GM12878 (cell line): ENCODE measurements at regions not wholly inside any gene's neighbourhood (a gene's known extent, or its start where the extent isn't known, plus 50 kb on each side); places are given as distances from the start of the nearest gene placed in this dataset.

ENCODE experiments used
- ATAC-seq: fragments of 200-7000 bp; cut with Tn5 transposase; 3 replicates; pipeline ENCODE4 v1.9.1; 2020; ENCODE audit warnings: mild to moderate bottlenecking, moderate library complexity
- BruUV-seq: library from RNA; stranded (reverse); fragments of 400-500 nt; replicated peaks from 2 replicates; lab custom pipeline; 2021; lab: Mats Ljungman, UMichigan
- CTCF ChIA-PET: fragments of 300-600 bp; sonication (Branson Sonifier 250); formaldehyde crosslinking; extraction: SDS; loops from one replicate; lab custom pipeline; 2021; ENCODE audit warnings: inconsistent platforms; lab: Yijun Ruan, JAX
- POLR2A ChIA-PET: fragments of 350-600 bp; formaldehyde crosslinking; extraction: SDS; loops from one replicate; lab custom pipeline; 2021; ENCODE audit warnings: inconsistent platforms; lab: Charles Lee
- RAD21 ChIA-PET: fragments of 300-600 bp; sonication (Branson Sonifier 250); formaldehyde crosslinking; loops from one replicate; lab custom pipeline; 2023; ENCODE audit warnings: antibody characterized with exemption; ENCODE audit not compliant: unreplicated experiment; lab: Charles Lee
- SMC1A ChIA-PET: fragments of 300-600 bp; sonication (Branson Sonifier 250); formaldehyde crosslinking; loops from one replicate; lab custom pipeline; 2023; ENCODE audit not compliant: unreplicated experiment, uncharacterized antibody; lab: Charles Lee
- DNase-seq: peaks from one replicate; pipeline ENCODE4 v3.0.0-alpha.2; 2011; ENCODE audit warnings: low read depth, low spot score
- FAIRE-seq: peaks from 3 replicates; lab custom pipeline; 2011; peaks lifted over from hg19 to GRCh38; lab: Jason Lieb, UNC
- H2AFZ ChIP-seq: 2 replicates; pipeline ENCODE4 v1.6.0; 2011; ENCODE audit warnings: low read depth, low read length, control low read depth; ENCODE audit not compliant: control insufficient read depth
- H3K27ac ChIP-seq: 2 replicates; pipeline ENCODE4 v1.5.1; 2011; ENCODE audit warnings: control low read depth; ENCODE audit not compliant: control insufficient read depth, insufficient read depth
- H3K27me3 ChIP-seq, 2 experiments: replicated peaks in 1 of 2; 2 replicates each; pipeline versions ENCODE4 v1.6.0 to v1.6.1; 2011; ENCODE audit warnings: low read length in 1 of 2; ENCODE audit not compliant: control insufficient read depth in 2 of 2, insufficient read depth in 2 of 2
- H3K36me3 ChIP-seq, 2 experiments: 2 replicates each; pipeline ENCODE4 v1.5.1; 2011; ENCODE audit warnings: low read length in 1 of 2; ENCODE audit not compliant: control insufficient read depth in 2 of 2, insufficient read depth in 2 of 2
- H3K4me1 ChIP-seq: 2 replicates; pipeline ENCODE4 v1.6.1; 2011; ENCODE audit warnings: mild to moderate bottlenecking, low read length, moderate library complexity, mixed read lengths; ENCODE audit not compliant: control insufficient read depth, insufficient read depth
- H3K4me2 ChIP-seq: 2 replicates; pipeline ENCODE4 v1.6.0; 2011; ENCODE audit warnings: control low read depth; ENCODE audit not compliant: control insufficient read depth, insufficient read depth
- H3K4me3 ChIP-seq: fragments of 200-600 bp; sonication (generic); 2 replicates; pipeline ENCODE4 v1.5.1; 2016
- H3K79me2 ChIP-seq: 2 replicates; pipeline ENCODE4 v1.6.0; 2011; ENCODE audit warnings: low read length; ENCODE audit not compliant: control insufficient read depth, insufficient read depth
- H3K9ac ChIP-seq: 2 replicates; pipeline ENCODE4 v1.8.0; 2011; ENCODE audit warnings: low read length, control low read depth, mixed read lengths; ENCODE audit not compliant: control insufficient read depth, insufficient read depth
- H3K9me3 ChIP-seq: replicated peaks from 3 replicates; pipeline ENCODE4 v1.5.1; 2011; ENCODE audit warnings: mild to moderate bottlenecking, low read length; ENCODE audit not compliant: control insufficient read depth, insufficient read depth
- H4K20me1 ChIP-seq: 2 replicates; pipeline ENCODE4 v1.6.0; 2011; ENCODE audit not compliant: control insufficient read depth, insufficient read depth
- BACH1 ChIP-seq: fragments of 450-650 bp; IDR thresholded peaks from 2 replicates; pipeline ENCODE4 v1.6.1; 2017; ENCODE audit warnings: mild to moderate bottlenecking, borderline replicate concordance
- DPF2 ChIP-seq: fragments of 450-650 bp; IDR thresholded peaks from 2 replicates; pipeline ENCODE4 v1.6.1; 2017; ENCODE audit warnings: mild to moderate bottlenecking
- EGR1 ChIP-seq, 2 experiments: IDR thresholded peaks; 1 replicate in 1 of 2; 2 replicates in 1 of 2; pipeline ENCODE4 v1.6.1; 2011 to 2012; ENCODE audit warnings: low read depth in 2 of 2, low read length in 2 of 2, borderline replicate concordance in 1 of 2, mild to moderate bottlenecking in 1 of 2, moderate library complexity in 1 of 2
- FOS ChIP-seq: IDR thresholded peaks from 3 replicates; pipeline ENCODE4 v1.6.1; 2011; ENCODE audit warnings: borderline replicate concordance; ENCODE audit not compliant: insufficient read length; ENCODE audit errors: extremely low read depth
- MTA2 ChIP-seq: fragments of 450-650 bp; IDR thresholded peaks from 2 replicates; pipeline ENCODE4 v1.6.1; 2016; ENCODE audit warnings: low read depth, mild to moderate bottlenecking, moderate library complexity
- NBN ChIP-seq: fragments of 450-650 bp; IDR thresholded peaks from 2 replicates; pipeline ENCODE4 v1.6.1; 2016
- NR2F1 ChIP-seq: fragments of 450-650 bp; conservative IDR thresholded peaks from 2 replicates; pipeline ENCODE4 v1.6.1; 2017; ENCODE audit warnings: mild to moderate bottlenecking
- POLR2A ChIP-seq: IDR thresholded peaks from 2 replicates; pipeline ENCODE4 v1.6.1; 2011; ENCODE audit warnings: low read depth, mild to moderate bottlenecking, low read length
- RUNX3 ChIP-seq: IDR thresholded peaks from 2 replicates; pipeline ENCODE4 v1.6.1; 2012; ENCODE audit warnings: low read length, inconsistent platforms
- SPI1 ChIP-seq: IDR thresholded peaks from 2 replicates; pipeline ENCODE4 v1.6.1; 2011; ENCODE audit warnings: low read depth, mild to moderate bottlenecking, low read length, moderate library complexity, borderline replicate concordance; ENCODE audit not compliant: insufficient read depth
- TAF1 ChIP-seq: IDR thresholded peaks from 2 replicates; pipeline ENCODE4 v1.6.1; 2011; ENCODE audit warnings: mild to moderate bottlenecking, low read depth, low read length, borderline replicate concordance
- WGBS: methylation state at CpG from one replicate; pipeline ENCODE4 v1.1.6; 2016; ENCODE audit warnings: low lambda C conversion rate; ENCODE audit not compliant: insufficient replicate concordance, insufficient coverage; ENCODE audit errors: missing lambda C conversion rate; 5-methylcytosine and 5-hydroxymethylcytosine counted together
- in situ Hi-C: fragments of 300-500 bp; cut with MboI; formaldehyde crosslinking; loops from 9 replicates; pipeline ENCODE4 v1.14.3; 2018; ENCODE audit warnings: mixed read lengths
- intact Hi-C: fragments of 100-400 bp; cut with micrococcal nuclease; formaldehyde crosslinking; loops from one replicate; pipeline ENCODE4 v1.14.2; 2022; ENCODE audit not compliant: unreplicated experiment
- TF ChIP-seq, protein P1 (sequence below): fragments of 150-350 bp; IDR thresholded peaks from 2 replicates; pipeline ENCODE4 v1.6.1; 2014; ENCODE audit warnings: mild to moderate bottlenecking, low read depth, low read length

DNA sequence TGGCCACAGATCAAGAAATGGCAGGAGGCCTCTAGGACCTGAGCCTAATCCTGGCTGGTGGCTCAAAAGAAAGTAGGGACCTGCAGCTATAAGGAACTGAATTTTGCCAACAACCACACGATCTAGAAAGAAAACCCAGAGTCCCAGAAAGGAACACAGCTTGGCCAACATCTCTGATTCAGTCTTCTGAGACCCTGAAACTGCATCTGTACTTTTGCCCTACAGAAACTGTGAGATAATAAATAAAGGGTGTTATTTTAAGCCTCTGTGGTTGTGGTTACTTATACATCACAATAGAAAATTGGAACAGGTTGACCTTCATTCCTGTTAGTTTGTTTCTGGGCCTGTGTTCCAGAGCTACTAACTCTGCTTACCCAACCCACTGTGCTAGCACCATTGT, 356.8 kb upstream of the ST6GAL2 start:
- H3K4me1 ChIP-seq = no peaks in the 10 kb centered on the region
- TF ChIP-seq DPF2 = no peak
- TF ChIP-seq POLR2A = no peak
- peak; percentile 45 for TF ChIP-seq RUNX3
- no peak for TF ChIP-seq MTA2
- TF ChIP-seq TAF1 = no peak
- no peak for TF ChIP-seq NBN
- no peak for TF ChIP-seq SPI1
- TF ChIP-seq FOS = no peak
- TF ChIP-seq EGR1 (IDR thresholded peaks at IDR 0.05; ENCODE audit: borderline replicate concordance in 1 of 2, low read depth in 2 of 2, low read length in 2 of 2) = no peak
- no peaks in the 10 kb centered on the region for H4K20me1 ChIP-seq
- CTCF ChIA-PET = no interaction called here
- no peak overlapping the region for H3K9ac ChIP-seq
- RAD21 ChIA-PET = no interaction called here
- WGBS = 0% methylated on average over 1 of the region's 1 CpG
- H3K9me3 ChIP-seq = no peaks in the 10 kb centered on the region
- ATAC-seq (no peak; the same call in 2 of the 3 replicates), FAIRE-seq (no peak), DNase-seq (no peak)
- no peak overlapping the region for H2AFZ ChIP-seq
- SMC1A ChIA-PET = interaction anchor here (0.9 kb wide), 1 partner anchor 57 kb away, joined by 3 read pairs; no protein-coding TSS in a partner anchor
- no peaks in the 10 kb centered on the region for H3K27me3 ChIP-seq
- no peak overlapping the region for H3K27ac ChIP-seq
- POLR2A ChIA-PET = no interaction called here
- H3K36me3 ChIP-seq = no peaks in the 10 kb centered on the region
- in situ Hi-C loops (no loop called here), intact Hi-C loops (no loop called here)
- no peak overlapping the region for H3K4me2 ChIP-seq
- H3K4me3 ChIP-seq = no peak overlapping the region
- H3K79me2 ChIP-seq = no peaks in the 10 kb centered on the region
- BruUV-seq = no TSS peak

DNA sequence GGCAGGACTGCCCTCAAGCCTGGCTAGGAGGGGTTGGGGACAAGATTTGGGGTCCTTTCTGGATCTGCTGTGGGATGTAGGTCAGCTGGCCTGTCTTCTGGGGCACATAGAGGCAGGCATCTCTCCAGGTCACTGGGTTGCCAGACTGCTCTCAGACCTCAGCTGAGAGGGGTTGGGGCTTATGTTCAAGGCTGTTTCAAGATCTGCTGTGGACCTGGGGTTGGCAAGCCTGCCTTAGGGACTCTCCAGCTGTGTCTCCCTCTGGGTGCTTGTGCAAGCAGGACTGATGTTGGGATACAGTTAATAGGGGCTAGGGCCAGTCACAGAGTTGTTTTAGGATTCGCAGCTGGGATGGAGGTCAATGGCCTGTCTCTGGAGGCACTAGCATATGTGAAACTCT, 363.0 kb upstream of the ST6GAL2 start:
- DNase-seq = no peak
- no peak for FAIRE-seq
- ChIA-PET CTCF (interaction anchor here (1.2 kb wide), 1 partner anchor 13 kb away, joined by 3 read pairs; no protein-coding TSS in a partner anchor), SMC1A (no interaction called here), POLR2A (no interaction called here), RAD21 (no interaction called here)
- no peak overlapping the region for H3K4me3 ChIP-seq
- no peak overlapping the region for H3K4me2 ChIP-seq
- no peaks in the 10 kb centered on the region for H3K9me3 ChIP-seq
- H4K20me1 ChIP-seq = no peaks in the 10 kb centered on the region
- in situ Hi-C loops = no loop called here
- no peak overlapping the region for H3K27ac ChIP-seq
- no TSS peak for BruUV-seq
- H3K9ac ChIP-seq = no peak overlapping the region
- intact Hi-C loops = no loop called here
- 0% methylated on average over 1 of the region's 1 CpG for WGBS
- ATAC-seq = no peak
- no peaks in the 10 kb centered on the region for H3K27me3 ChIP-seq
- H3K4me1 ChIP-seq = no peaks in the 10 kb centered on the region
- H3K79me2 ChIP-seq = no peaks in the 10 kb centered on the region
- no peaks in the 10 kb centered on the region for H3K36me3 ChIP-seq
- no peak overlapping the region for H2AFZ ChIP-seq
- TF ChIP-seq NR2F1 = no peak
- no peak for TF ChIP-seq BACH1
- TF ChIP-seq, protein P1, sequence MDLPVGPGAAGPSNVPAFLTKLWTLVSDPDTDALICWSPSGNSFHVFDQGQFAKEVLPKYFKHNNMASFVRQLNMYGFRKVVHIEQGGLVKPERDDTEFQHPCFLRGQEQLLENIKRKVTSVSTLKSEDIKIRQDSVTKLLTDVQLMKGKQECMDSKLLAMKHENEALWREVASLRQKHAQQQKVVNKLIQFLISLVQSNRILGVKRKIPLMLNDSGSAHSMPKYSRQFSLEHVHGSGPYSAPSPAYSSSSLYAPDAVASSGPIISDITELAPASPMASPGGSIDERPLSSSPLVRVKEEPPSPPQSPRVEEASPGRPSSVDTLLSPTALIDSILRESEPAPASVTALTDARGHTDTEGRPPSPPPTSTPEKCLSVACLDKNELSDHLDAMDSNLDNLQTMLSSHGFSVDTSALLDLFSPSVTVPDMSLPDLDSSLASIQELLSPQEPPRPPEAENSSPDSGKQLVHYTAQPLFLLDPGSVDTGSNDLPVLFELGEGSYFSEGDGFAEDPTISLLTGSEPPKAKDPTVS = no peak
